GM11168 (cell line): ENCODE measurements at regions not wholly inside any gene's neighbourhood (a gene's known extent, or its start where the extent isn't known, plus 50 kb on each side); places are given as distances from the start of the nearest gene placed in this dataset.
"Not testable (repeated sequence)": the region's sequence is repeated elsewhere in the genome, so short reads cannot be mapped to it uniquely, and the experiment has no call there.

Experiments used
- in situ Hi-C: fragments of 300-500 bp; cut with MboI; formaldehyde crosslinking; loops from one replicate; pipeline ENCODE4 v1.12.0; 2022; ENCODE audit warnings: low sequenced_read_pairs; ENCODE audit not compliant: unreplicated experiment

- in situ Hi-C loops: no loop called here
Observed at GRCh38 chr10:63675171-63675570, 154.0 kb downstream of the REEP3 start.

GRCh38 chr10:63677001-63677400, 155.8 kb downstream of the REEP3 start:
- in situ Hi-C loops: no loop called here

- in situ Hi-C loops: not testable (repeated sequence)
Observed at GRCh38 chr10:63680545-63680944, 159.3 kb downstream of the REEP3 start.

GRCh38 chr10:63681993-63682697, 160.9 kb downstream of the REEP3 start:
- in situ Hi-C loops: no loop called here

GRCh38 chr10:63682698-63683052, 161.5 kb downstream of the REEP3 start:
- in situ Hi-C loops: not testable (repeated sequence)

GRCh38 chr10:63683223-63683622, 162.0 kb downstream of the REEP3 start:
- in situ Hi-C loops: no loop called here

- in situ Hi-C loops: no loop called here
Observed at GRCh38 chr10:63683686-63684085, 162.5 kb downstream of the REEP3 start.

GRCh38 chr10:63684257-63684936, 163.2 kb downstream of the REEP3 start:
- in situ Hi-C loops: no loop called here

GRCh38 chr10:63689768-63690167, 168.6 kb downstream of the REEP3 start:
- in situ Hi-C loops: no loop called here

GRCh38 chr10:63692220-63692896, 171.2 kb downstream of the REEP3 start:
- in situ Hi-C loops: no loop called here

GRCh38 chr10:63693021-63693420, 171.8 kb downstream of the REEP3 start:
- in situ Hi-C loops: not testable (repeated sequence)

GRCh38 chr10:63696205-63696604, 175.0 kb downstream of the REEP3 start:
- in situ Hi-C loops: no loop called here

- in situ Hi-C loops: no loop called here
Observed at GRCh38 chr10:63697956-63698786, 177.0 kb downstream of the REEP3 start.

GRCh38 chr10:63698787-63699150, 177.6 kb downstream of the REEP3 start:
- in situ Hi-C loops: no loop called here

- in situ Hi-C loops: loop anchor here (25.0 kb wide), 1 partner anchor 488 kb away; no protein-coding TSS in a partner anchor
Observed at GRCh38 chr10:63699785-63700613, 178.8 kb downstream of the REEP3 start.

GRCh38 chr10:63700631-63701156, 179.5 kb downstream of the REEP3 start:
- in situ Hi-C loops: loop anchor here (25.0 kb wide), 1 partner anchor 488 kb away; no protein-coding TSS in a partner anchor

GRCh38 chr10:63702092-63702491, 180.9 kb downstream of the REEP3 start:
- in situ Hi-C loops: loop anchor here (25.0 kb wide), 1 partner anchor 490 kb away; no protein-coding TSS in a partner anchor

- in situ Hi-C loops: loop anchor here (25.0 kb wide), 1 partner anchor 491 kb away; no protein-coding TSS in a partner anchor
Observed at GRCh38 chr10:63703113-63703670, 182.0 kb downstream of the REEP3 start.
